HCT116 (cell line): ENCODE measurements at regions not wholly inside any gene's neighbourhood (a gene's known extent, or its start where the extent isn't known, plus 50 kb on each side); places are given as distances from the start of the nearest gene placed in this dataset.

Source experiments
- ATAC-seq: fragments of 200-7000 bp; cut with Tn5 transposase; 2 replicates; pipeline ENCODE4 v1.9.1; 2020; ENCODE audit warnings: mild to moderate bottlenecking, moderate library complexity
- BruUV-seq: library from RNA; stranded (reverse); fragments of 400-500 nt; replicated peaks from 2 replicates; lab custom pipeline; 2021; lab: Mats Ljungman, UMichigan
- CTCF ChIA-PET: fragments of 300-600 bp; sonication (Branson Sonifier 250); formaldehyde crosslinking; loops from one replicate; lab custom pipeline; 2021; ENCODE audit warnings: antibody characterized with exemption; lab: Charles Lee
- POLR2A ChIA-PET: fragments of 300-600, 350-600 bp; sonication (Branson Sonifier 250); formaldehyde crosslinking; loops from one replicate; lab custom pipeline; 2021; ENCODE audit warnings: antibody characterized with exemption; lab: Charles Lee
- RAD21 ChIA-PET, 2 experiments: fragments of 300-600 bp; sonication (Branson Sonifier 250); formaldehyde crosslinking; loops; one replicate each; lab custom pipeline; 2023; ENCODE audit warnings: low total read pairs in 2 of 2; ENCODE audit not compliant: uncharacterized antibody in 2 of 2, unreplicated experiment in 2 of 2, low non-redundant PET in 1 of 2; lab: Charles Lee
- DNase-seq: peaks from one replicate; pipeline ENCODE4 v3.0.0-alpha.2; 2010; ENCODE audit warnings: low read depth, low spot score
- H2AFZ ChIP-seq: fragments of 200-600 bp; shearing (Covaris generic), sonication (generic); 2 replicates; pipeline ENCODE4 v1.6.1; 2017; ENCODE audit warnings: low read depth, mixed run types, mixed read lengths, antibody characterized with exemption, low read length; ENCODE audit not compliant: poor library complexity, severe bottlenecking
- H3K27ac ChIP-seq: 2 replicates; pipeline ENCODE4 v1.5.1; 2012; ENCODE audit warnings: low read depth, low read length
- H3K27me3 ChIP-seq: fragments of 200-600 bp; sonication (generic); 2 replicates; pipeline ENCODE4 v1.6.1; 2016; ENCODE audit warnings: mixed run types, low read length, mixed read lengths; ENCODE audit not compliant: insufficient read depth
- H3K36me3 ChIP-seq, 2 experiments: fragments of 200-500 bp in 1 of 2; fragments of 200-600 bp in 1 of 2; sonication (Bioruptor generic) in 1 of 2; sonication (generic) in 1 of 2; 2 replicates each; pipeline versions ENCODE4 v1.5.1 to v1.6.1; 2014 to 2016; ENCODE audit warnings: low read length in 2 of 2, inconsistent platforms in 1 of 2, mixed read lengths in 1 of 2, mixed run types in 1 of 2; ENCODE audit not compliant: insufficient read depth in 2 of 2, control insufficient read depth in 1 of 2
- H3K4me1 ChIP-seq, 2 experiments: fragments of 200-600 bp in 1 of 2; sonication (generic) in 1 of 2; 2 replicates each; pipeline versions ENCODE4 v1.5.1 to v1.6.1; 2012 to 2017; ENCODE audit warnings: low read length in 2 of 2, inconsistent platforms in 1 of 2, mild to moderate bottlenecking in 1 of 2, mixed read lengths in 1 of 2, mixed run types in 1 of 2, moderate library complexity in 1 of 2; ENCODE audit not compliant: insufficient read depth in 2 of 2, control insufficient read depth in 1 of 2
- H3K4me2 ChIP-seq: fragments of 200-600 bp; sonication (generic); 2 replicates; pipeline ENCODE4 v1.6.1; 2017; ENCODE audit warnings: mixed run types, low read length, mixed read lengths
- H3K4me3 ChIP-seq, 2 experiments: fragments of 200-600 bp in 1 of 2; sonication (generic) in 1 of 2; replicated peaks in 1 of 2; 2 replicates each; pipeline ENCODE4 v1.5.1; 2011 to 2016; ENCODE audit warnings: low read length in 2 of 2, control low read depth in 1 of 2, low read depth in 1 of 2, mild to moderate bottlenecking in 1 of 2, mixed read lengths in 1 of 2, mixed run types in 1 of 2
- H3K79me2 ChIP-seq: fragments of 200-600 bp; sonication (generic); 2 replicates; pipeline ENCODE4 v1.6.1; 2017; ENCODE audit warnings: mild to moderate bottlenecking, mixed run types, low read length, moderate library complexity, mixed read lengths; ENCODE audit not compliant: insufficient read depth
- H3K9ac ChIP-seq: fragments of 200-600 bp; sonication (generic); 2 replicates; pipeline ENCODE4 v1.6.1; 2016; ENCODE audit warnings: low read length, mixed read lengths
- H3K9me2 ChIP-seq: fragments of 200-600 bp; sonication (generic), shearing (Covaris generic); 2 replicates; pipeline ENCODE4 v1.6.1; 2017; ENCODE audit warnings: mixed run types, mild to moderate bottlenecking, moderate library complexity; ENCODE audit not compliant: insufficient read depth
- H3K9me3 ChIP-seq, 2 experiments: fragments of 200-500 bp in 1 of 2; fragments of 200-600 bp in 1 of 2; sonication (Bioruptor generic) in 1 of 2; sonication (generic) in 1 of 2; 2 replicates each; pipeline ENCODE4 v1.6.1; 2014 to 2017; ENCODE audit warnings: low read length in 2 of 2, mixed read lengths in 2 of 2, inconsistent platforms in 1 of 2, low read depth in 1 of 2, mild to moderate bottlenecking in 1 of 2, mixed run types in 1 of 2, moderate library complexity in 1 of 2; ENCODE audit not compliant: control insufficient read depth in 1 of 2, insufficient read depth in 1 of 2
- H4K20me1 ChIP-seq: fragments of 200-600 bp; sonication (generic), shearing (Covaris generic); 2 replicates; pipeline ENCODE4 v1.6.1; 2017; ENCODE audit warnings: mixed run types, mild to moderate bottlenecking, moderate library complexity; ENCODE audit not compliant: insufficient read depth
- EGR1 ChIP-seq: IDR thresholded peaks from 2 replicates; pipeline ENCODE4 v1.6.1; 2012; ENCODE audit warnings: low read depth
- ELF1 ChIP-seq: IDR thresholded peaks from 2 replicates; pipeline ENCODE4 v1.6.1; 2012; ENCODE audit warnings: low read depth, borderline replicate concordance
- RAD21 ChIP-seq: IDR thresholded peaks from 2 replicates; pipeline ENCODE4 v1.6.1; 2012; ENCODE audit warnings: low read depth, mild to moderate bottlenecking
- SIN3A ChIP-seq: IDR thresholded peaks from 2 replicates; pipeline ENCODE4 v1.6.1; 2012; ENCODE audit warnings: low read depth
- ZBTB33 ChIP-seq: IDR thresholded peaks from 2 replicates; pipeline ENCODE4 v1.6.1; 2011; ENCODE audit warnings: mild to moderate bottlenecking, low read length, moderate library complexity; ENCODE audit not compliant: insufficient replicate concordance; ENCODE audit errors: extremely low read depth
- intact Hi-C: fragments of 100-400 bp; cut with micrococcal nuclease; formaldehyde crosslinking; loops from 2 replicates; pipeline ENCODE4 v1.10.0; 2022

DNA sequence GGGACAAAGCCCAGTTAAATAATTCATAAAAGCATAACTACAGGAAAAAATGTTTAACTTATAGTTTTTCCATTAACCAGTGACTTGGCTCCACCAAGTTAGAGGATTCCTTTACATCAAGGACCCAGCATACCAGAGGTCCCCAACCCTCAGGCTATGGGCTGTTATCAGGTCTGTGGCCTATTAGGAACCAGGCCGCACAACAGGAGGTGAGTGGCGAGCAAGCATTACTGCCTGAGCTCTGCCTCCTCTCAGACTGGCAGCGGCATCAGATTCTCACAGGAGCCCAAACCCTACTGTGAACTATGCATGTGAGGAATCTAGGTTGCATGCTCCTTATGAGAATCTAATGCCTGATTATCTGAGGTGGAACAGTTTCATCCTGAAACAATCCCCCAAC lies 303.1 kb downstream of the ELAVL2 start:
- TF ChIP-seq SIN3A (no peak), EGR1 (no peak), ELF1 (no peak)
- ATAC-seq (no peak), DNase-seq (no peak)
- RAD21 ChIA-PET = no interaction called here
- Histone ChIP-seq H3K36me3 (no peaks in the 10 kb centered on the region), H3K4me1 (no peaks in the 10 kb centered on the region), H3K9me2 (no peaks in the 10 kb centered on the region), H3K79me2 (no peaks in the 10 kb centered on the region), H4K20me1 (no peaks in the 10 kb centered on the region), H3K4me2 (no peak overlapping the region), H3K4me3 (no peak overlapping the region), H3K27ac (no peak overlapping the region), H2AFZ (no peak overlapping the region), H3K27me3 (no peaks in the 10 kb centered on the region), H3K9me3 (peaks cover 0 to 36% of the 10 kb centered on the region in 2 experiments; a peak in 2 of 4 replicates), H3K9ac (no peak overlapping the region)
- BruUV-seq = no TSS peak
- POLR2A ChIA-PET = no interaction called here
- intact Hi-C loops = no loop called here
- CTCF ChIA-PET = no interaction called here

DNA sequence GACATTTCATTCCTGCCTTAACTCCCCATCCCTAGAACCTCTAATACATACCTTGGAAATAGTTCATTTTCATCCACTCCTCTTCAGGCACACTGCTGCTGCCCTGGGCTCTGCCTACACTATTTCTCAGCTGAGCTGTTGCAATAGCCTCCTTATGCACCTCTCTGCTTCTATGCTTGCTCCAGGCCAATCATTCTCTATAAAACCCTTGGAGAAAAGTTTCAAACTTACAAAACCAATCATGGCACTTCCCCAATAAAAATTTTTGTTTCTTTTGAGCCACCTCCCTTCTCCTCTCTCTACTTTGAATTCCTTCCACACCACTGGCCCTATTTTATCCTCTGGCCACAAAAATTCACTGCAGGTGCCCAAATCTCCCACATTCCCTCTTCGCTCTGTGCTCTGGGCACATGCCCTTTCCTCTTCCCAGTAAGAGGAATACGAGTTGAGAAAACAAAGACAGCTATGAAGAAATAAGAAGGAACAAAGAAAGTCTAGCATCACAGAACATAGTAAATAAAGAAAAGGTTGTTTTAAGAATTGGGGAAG lies 301.4 kb downstream of the ELAVL2 start:
- Histone ChIP-seq H3K36me3 (no peaks in the 10 kb centered on the region), H3K9me3 (peaks cover 0 to 36% of the 10 kb centered on the region in 2 experiments; a peak in 2 of 4 replicates), H3K9me2 (no peaks in the 10 kb centered on the region), H3K79me2 (no peaks in the 10 kb centered on the region), H3K27me3 (no peaks in the 10 kb centered on the region), H3K4me2 (no peak overlapping the region), H3K27ac (no peak overlapping the region), H4K20me1 (no peaks in the 10 kb centered on the region), H2AFZ (no peak overlapping the region), H3K4me3 (no peak overlapping the region), H3K9ac (no peak overlapping the region), H3K4me1 (no peaks in the 10 kb centered on the region)
- ChIA-PET RAD21 (no interaction called here), POLR2A (no interaction called here), CTCF (no interaction called here)
- intact Hi-C loops = no loop called here
- TF ChIP-seq ZBTB33 = no peak
- TF ChIP-seq RAD21 = no peak
- no TSS peak for BruUV-seq
- ATAC-seq (no peak), DNase-seq (no peak)
